ENCODE measurements at regions not wholly inside any gene's neighbourhood (a gene's known extent, or its start where the extent isn't known, plus 50 kb on each side); places are given as distances from the start of the nearest gene placed in this dataset.

DNA sequence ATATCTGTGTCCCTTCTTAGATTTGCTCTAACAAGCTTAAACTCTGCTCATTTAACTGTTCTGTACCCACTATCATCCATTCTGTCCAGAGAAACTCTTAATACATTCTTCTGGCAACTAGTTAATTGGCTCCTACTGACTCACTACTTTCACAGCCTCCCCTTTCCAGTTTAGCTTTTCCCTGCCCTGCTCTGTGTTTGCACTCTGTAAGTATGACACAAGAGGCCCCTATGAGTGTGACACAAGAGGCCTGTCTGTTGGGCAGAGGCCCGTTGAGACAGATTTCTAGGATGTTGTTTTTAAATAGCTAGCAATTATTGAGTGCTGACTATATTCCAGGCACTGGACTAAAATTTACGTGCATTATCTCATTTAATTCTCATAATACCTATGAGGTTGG is 246.0 kb upstream of the DAAM1 start:
- no peak for DNase-seq (ENCODE audit: low read depth, low spot score)
- no peak overlapping the region for H3K9ac ChIP-seq (ENCODE audit: low read length)
- H3K36me3 ChIP-seq (ENCODE audit: control insufficient read depth in 1 of 2, insufficient read depth in 2 of 2, low read length in 2 of 2): no peaks in the 10 kb centered on the region
- no peaks in the 10 kb centered on the region for H3K79me2 ChIP-seq (ENCODE audit: insufficient read depth, low read length)
- intact Hi-C loops (cut with micrococcal nuclease): no loop called here
- ChIA-PET POLR2A (no interaction called here), RAD21 (ENCODE audit: low non-redundant PET in 1 of 2, low total read pairs in 2 of 2, uncharacterized antibody in 2 of 2, unreplicated experiment in 2 of 2) (no interaction called here), CTCF (no interaction called here)
- no peaks in the 10 kb centered on the region for H4K20me1 ChIP-seq (ENCODE audit: insufficient read depth)
- no peak overlapping the region for H3K27ac ChIP-seq (ENCODE audit: low read depth, low read length)
- no peaks in the 10 kb centered on the region for H3K4me1 ChIP-seq (ENCODE audit: control insufficient read depth in 1 of 2, insufficient read depth in 2 of 2, low read length in 2 of 2)
- TF ChIP-seq FOSL1 (IDR thresholded peaks at IDR 0.05; ENCODE audit: low read depth): no peak
- TF ChIP-seq MAX (IDR thresholded peaks at IDR 0.05): no peak
- TF ChIP-seq YY1 (IDR thresholded peaks at IDR 0.05; ENCODE audit: extremely low read depth, insufficient replicate concordance, low read depth, low read length): no peak
- TF ChIP-seq EZH2 (IDR thresholded peaks at IDR 0.05): no peak
- ATAC-seq: no peak
- no peak overlapping the region for H2AFZ ChIP-seq (ENCODE audit: low read depth, low read length, poor library complexity, severe bottlenecking)
- H3K9me3 ChIP-seq (ENCODE audit: control insufficient read depth in 1 of 2, insufficient read depth in 1 of 2, low read depth in 1 of 2, low read length in 2 of 2): no peaks in the 10 kb centered on the region
- no peaks in the 10 kb centered on the region; the same call in 1 of the 2 replicates for H3K9me2 ChIP-seq (ENCODE audit: insufficient read depth)
- H3K4me2 ChIP-seq (ENCODE audit: low read length): no peak overlapping the region
- no peak overlapping the region for H3K4me3 ChIP-seq (replicated peaks in 1 of 2; ENCODE audit: low read depth in 1 of 2, low read length in 2 of 2)
- no peaks in the 10 kb centered on the region for H3K27me3 ChIP-seq (ENCODE audit: insufficient read depth, low read length)
- no TSS peak for BruUV-seq (replicated peaks)

GRCh38 chr14:58944343-58944967 is 244.0 kb upstream of the DAAM1 start:
- Histone ChIP-seq H2AFZ (ENCODE audit: low read depth, low read length, poor library complexity, severe bottlenecking) (no peak overlapping the region), H3K27ac (ENCODE audit: low read depth, low read length) (no peak overlapping the region), H3K9ac (ENCODE audit: low read length) (no peak overlapping the region), H3K9me3 (ENCODE audit: control insufficient read depth in 1 of 2, insufficient read depth in 1 of 2, low read depth in 1 of 2, low read length in 2 of 2) (no peaks in the 10 kb centered on the region), H3K79me2 (ENCODE audit: insufficient read depth, low read length) (no peaks in the 10 kb centered on the region), H3K27me3 (ENCODE audit: insufficient read depth, low read length) (no peaks in the 10 kb centered on the region), H3K9me2 (ENCODE audit: insufficient read depth) (no peaks in the 10 kb centered on the region; the same call in 1 of the 2 replicates), H3K4me2 (ENCODE audit: low read length) (no peak overlapping the region), H3K4me1 (ENCODE audit: control insufficient read depth in 1 of 2, insufficient read depth in 2 of 2, low read length in 2 of 2) (no peaks in the 10 kb centered on the region), H4K20me1 (ENCODE audit: insufficient read depth) (no peaks in the 10 kb centered on the region), H3K36me3 (ENCODE audit: control insufficient read depth in 1 of 2, insufficient read depth in 2 of 2, low read length in 2 of 2) (no peaks in the 10 kb centered on the region), H3K4me3 (replicated peaks in 1 of 2; ENCODE audit: low read depth in 1 of 2, low read length in 2 of 2) (no peak overlapping the region)
- intact Hi-C loops (cut with micrococcal nuclease): no loop called here
- CTCF ChIA-PET: no interaction called here
- BruUV-seq (replicated peaks): no TSS peak
- POLR2A ChIA-PET: no interaction called here
- ATAC-seq (no peak; the same call in 1 of the 2 replicates), DNase-seq (ENCODE audit: low read depth, low spot score) (no peak)
- RAD21 ChIA-PET (ENCODE audit: low non-redundant PET in 1 of 2, low total read pairs in 2 of 2, uncharacterized antibody in 2 of 2, unreplicated experiment in 2 of 2): no interaction called here
- no peak for TF ChIP-seq MAX (IDR thresholded peaks at IDR 0.05)
- TF ChIP-seq JUND (IDR thresholded peaks at IDR 0.05): no peak
- no peak for TF ChIP-seq POLR2A (IDR thresholded peaks at IDR 0.05; ENCODE audit: borderline replicate concordance, extremely low read depth, insufficient read depth, insufficient read length)
- TF ChIP-seq YY1 (IDR thresholded peaks at IDR 0.05; ENCODE audit: extremely low read depth, insufficient replicate concordance, low read depth, low read length): no peak
- no peak for TF ChIP-seq RAD21 (IDR thresholded peaks at IDR 0.05; ENCODE audit: low read depth)
- no peak for TF ChIP-seq CTCF (IDR thresholded peaks at IDR 0.05 in 2 of 3, conservative IDR thresholded peaks at IDR 0.05 in 1 of 3; ENCODE audit: borderline replicate concordance in 1 of 3, insufficient read depth in 1 of 3, low read depth in 2 of 3, low read length in 2 of 3)
- no peak for TF ChIP-seq EGR1 (IDR thresholded peaks at IDR 0.05; ENCODE audit: low read depth)
- TF ChIP-seq ELF1 (IDR thresholded peaks at IDR 0.05; ENCODE audit: borderline replicate concordance, low read depth): no peak
- no peak for TF ChIP-seq REST (IDR thresholded peaks at IDR 0.05; ENCODE audit: low read depth)
